HG02840 (cell line): ENCODE measurements at regions not wholly inside any gene's neighbourhood (a gene's known extent, or its start where the extent isn't known, plus 50 kb on each side); places are given as distances from the start of the nearest gene placed in this dataset.

Experiments
- ATAC-seq: cut with Tn5 transposase; IDR thresholded peaks from one replicate; pipeline ENCODE4 v1.9.1; 2021; ENCODE audit warnings: mild to moderate bottlenecking, moderate library complexity, moderate number of reproducible peaks; ENCODE audit not compliant: unreplicated experiment, low FRiP score

DNA sequence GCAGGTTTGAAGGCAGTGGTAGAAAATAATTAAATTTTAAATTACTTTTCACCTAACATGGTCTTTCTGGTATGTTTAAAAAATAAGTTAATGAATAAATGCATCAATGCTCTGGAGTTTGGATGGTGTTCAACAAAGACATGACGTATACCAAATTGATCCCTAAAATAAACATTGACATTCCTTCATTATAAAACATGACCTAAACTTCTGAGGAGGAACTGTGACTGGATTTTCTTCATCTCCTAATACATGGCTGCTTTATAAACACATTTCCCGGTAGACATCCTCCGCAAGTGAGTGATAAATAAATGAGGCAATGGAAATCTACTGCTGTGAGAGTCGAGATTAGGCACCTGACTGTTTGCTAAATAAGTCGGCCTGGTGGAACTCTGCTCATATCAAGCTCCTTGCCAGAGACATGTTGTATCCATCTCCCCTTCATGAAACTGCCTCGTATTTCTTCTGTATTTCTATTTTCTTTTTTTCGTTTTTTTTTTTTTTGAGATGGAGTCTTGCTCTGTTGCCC is 362.3 kb downstream of the RNF144A start:
- ATAC-seq = no peak

DNA sequence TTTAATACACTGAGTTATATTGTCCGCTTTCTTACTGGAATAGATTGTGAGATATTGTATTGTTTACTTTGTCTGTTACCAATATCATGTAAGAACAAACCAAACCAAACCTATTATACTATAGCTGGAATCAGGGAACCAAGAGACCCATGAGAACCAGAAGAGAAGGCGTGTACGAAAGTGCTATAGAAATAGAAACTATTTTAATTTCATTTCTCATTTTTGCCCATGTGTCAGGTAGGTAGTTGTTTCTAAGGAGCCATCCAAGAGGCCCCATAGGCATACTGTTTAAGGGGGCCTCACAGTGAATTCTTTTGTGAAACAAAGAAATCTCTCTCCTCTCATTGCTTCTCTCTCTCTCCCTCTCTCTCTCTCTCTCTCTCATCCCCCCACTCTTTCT is 363.6 kb downstream of the RNF144A start:
- ATAC-seq = no peak

DNA sequence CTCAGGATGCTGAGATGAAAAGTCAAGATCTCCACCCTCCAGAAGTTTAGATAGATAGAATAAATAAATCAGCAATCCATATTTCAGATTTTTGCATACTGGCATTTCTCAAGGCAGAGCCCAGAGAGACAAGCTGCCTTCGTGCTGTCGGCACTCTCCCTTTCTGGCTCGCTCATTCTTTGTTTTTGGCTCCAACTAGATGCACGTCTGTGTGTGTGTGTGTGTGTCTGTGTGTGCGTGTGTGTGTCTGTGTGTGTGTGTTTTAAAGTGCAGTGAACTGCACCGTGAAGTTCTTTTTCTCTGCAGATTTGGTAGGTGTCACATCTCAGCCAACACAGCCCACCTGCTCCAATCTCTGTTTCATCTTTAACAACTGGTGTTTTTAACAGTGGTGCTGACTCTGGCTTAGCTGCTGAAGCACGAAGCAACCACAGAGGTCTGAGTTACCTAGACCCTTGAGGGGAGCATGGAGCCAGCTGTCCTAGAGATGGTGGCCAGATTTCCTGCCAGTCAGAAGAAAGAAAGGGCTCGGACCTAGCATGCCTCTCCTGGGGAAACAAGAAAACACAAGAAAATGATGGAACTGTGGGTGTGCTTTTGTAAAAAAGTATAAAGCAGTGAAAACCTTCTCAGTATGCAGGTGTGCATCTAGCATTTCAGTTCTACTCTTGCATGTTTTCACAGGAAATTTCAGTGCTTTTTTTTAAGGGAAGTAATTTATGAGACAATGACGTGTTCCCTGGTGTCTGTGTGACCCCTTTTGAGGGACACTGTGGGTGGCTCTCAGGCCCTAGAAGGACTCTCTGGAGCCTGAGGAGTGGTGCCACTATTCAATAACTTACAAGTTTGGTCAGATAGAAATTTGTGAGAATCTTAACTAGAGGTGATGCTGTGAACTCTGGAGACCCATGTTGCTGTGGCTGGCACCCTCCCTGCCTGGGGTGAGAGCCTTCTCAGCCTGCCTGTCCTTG is 364.3 kb downstream of the RNF144A start:
- ATAC-seq = no peak

DNA sequence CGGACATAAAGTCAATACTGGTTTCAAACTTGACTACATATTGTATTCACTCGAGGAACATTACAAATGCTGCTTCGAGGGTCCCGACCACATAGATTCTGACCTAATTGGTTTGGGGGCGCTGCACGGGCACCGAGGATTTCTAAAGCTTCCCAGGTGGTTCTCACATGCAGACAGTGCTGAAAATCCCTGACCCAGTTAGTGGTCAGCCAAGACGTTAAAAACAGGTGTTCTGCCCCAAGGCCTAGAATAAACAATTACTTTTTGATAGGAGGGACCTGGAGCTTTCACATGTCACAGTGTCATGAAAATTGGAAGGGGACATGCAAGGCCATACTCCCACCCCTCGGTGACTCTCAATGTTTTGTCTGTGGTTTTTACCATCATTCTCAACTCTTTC is 368.9 kb downstream of the RNF144A start:
- no peak for ATAC-seq

DNA sequence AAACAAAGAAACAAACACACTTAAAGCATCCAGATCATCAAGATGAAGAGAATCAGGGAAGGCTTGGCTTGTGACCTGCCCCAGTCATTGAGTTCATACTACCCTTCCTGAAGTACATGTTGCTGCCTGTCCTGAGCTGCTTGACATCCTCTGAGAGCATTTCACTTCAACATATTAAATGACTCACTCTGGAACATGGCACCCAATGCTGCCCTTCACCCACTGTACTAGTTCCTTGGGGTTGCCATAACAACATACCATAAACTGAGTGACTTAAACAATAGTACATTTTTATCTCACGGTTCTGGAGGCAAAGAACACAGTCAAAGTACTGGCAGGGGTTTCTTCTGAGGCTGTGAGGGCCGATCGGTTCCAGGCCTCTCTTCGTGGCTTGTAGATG is 371.3 kb downstream of the RNF144A start:
- ATAC-seq = no peak

DNA sequence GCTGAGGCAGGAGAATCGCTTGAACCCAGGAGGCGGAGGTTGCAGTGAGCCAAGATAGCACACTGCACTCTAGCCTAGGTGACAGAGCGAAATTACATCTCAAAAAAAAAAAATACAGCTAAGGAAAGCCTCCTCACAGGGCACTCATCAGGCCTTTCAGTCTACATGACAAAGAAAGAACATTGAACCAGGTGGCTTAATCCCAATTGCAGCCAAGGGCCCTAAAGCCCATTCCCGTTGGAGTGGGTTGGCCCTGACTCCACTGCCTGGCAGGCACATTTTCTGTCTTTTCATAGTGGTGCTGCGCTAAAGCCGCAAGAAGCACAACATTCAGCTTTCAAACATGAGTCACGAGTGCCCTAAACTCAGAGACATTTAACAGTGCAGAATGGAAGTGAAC is 372.5 kb downstream of the RNF144A start:
- ATAC-seq = no peak

DNA sequence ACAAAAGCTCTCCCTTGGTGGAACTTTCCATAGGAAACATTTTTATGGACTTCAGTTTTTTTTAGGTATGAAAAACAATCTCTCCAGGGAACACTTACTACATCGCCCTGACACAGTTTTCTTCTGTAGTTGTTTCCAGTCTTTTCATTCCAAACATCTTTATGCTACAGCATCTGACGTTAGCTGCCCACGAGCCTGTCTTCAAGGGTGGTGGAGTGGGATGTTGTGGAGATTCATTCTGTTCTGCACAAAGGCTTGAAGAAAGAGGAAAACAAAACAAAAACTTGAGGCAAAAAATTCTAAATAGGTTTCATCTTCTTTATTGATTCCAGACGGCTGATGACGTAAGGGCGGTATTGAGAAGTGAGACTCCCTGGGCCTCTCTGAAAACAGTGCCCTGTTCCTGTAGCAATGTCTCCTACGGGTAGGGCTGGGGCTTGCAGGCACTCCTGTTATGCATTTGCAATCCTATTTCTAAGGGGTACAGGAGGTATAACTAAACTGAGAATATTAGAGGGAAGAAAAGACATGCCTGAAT is 375.0 kb downstream of the RNF144A start:
- no peak for ATAC-seq

DNA sequence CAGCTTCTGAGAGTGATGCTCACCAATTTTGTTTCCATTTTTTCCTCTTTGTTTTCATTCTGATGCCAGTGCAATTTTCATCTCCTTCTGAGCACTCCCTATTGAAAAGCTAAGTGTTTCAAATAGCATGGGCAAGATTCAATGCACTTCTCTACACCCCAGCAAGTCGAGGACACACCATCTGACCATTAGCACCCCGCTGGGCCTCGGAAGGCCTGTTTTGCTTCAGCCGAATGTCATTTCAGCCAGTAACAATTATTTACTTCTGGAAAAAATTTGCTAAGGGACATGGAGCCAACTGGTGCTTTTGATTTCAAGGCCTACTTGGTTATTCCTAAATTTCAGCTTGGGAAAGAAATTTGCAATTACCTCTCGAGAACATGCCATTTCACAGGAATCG is 392.4 kb downstream of the RNF144A start:
- ATAC-seq = no peak

DNA sequence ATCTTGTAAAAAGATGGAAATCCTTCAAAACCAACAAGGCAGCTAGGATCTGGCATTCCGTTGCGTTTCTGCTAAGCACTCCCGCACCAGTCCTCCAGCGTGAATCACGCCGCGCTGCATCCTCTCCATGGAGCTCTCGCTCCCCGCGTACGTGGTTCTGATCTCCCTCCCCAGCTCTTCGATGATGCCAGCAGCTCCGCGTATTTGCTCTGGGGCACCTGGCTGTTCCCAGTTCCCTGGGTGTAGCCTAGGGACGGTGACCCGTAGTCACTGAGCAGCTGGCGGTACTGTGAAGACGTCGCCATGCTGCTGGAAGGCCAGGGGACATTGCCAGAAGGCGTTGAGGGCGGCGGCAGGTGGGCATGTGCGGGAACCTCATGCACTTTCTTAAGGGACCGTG is 407.5 kb downstream of the RNF144A start:
- ATAC-seq = no peak

DNA sequence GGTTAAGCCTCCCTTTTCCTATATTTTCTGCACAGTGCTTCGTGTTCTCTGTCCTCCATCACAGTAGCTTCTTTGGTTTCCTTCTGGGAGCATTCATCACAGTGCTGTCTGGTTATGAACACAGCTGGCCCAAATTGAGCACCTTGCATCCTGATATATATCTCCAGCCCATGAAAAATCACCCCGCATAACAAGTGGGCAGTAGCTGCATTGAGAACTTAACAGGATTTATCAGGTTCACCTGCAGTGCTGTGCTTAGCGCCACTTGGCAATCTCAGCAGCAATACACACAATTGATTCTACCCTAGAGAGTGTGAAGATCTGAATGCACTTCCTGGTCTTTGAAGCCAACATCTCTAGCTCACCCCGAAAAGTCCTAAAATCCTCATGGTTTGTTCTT is 408.0 kb downstream of the RNF144A start:
- ATAC-seq = no peak

DNA sequence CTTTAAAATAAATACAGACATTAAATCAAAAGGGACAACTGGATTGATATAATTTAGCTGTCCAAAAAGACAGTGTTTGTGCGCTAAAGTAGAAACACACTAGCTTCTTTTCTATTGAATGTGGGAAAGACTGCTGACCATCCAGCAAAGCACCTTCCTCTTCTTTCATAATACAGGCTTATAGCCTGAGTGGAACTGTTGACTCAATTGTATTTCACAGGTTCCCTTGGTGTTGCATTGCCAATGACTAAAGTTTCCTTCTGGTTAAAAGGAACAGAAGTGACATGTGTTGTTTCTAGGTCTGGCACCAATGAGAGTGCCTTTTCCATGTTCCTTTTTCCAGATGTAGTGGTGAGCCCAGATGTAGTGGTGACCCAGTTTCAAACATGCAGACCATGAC is 412.3 kb downstream of the RNF144A start:
- ATAC-seq = no peak

DNA sequence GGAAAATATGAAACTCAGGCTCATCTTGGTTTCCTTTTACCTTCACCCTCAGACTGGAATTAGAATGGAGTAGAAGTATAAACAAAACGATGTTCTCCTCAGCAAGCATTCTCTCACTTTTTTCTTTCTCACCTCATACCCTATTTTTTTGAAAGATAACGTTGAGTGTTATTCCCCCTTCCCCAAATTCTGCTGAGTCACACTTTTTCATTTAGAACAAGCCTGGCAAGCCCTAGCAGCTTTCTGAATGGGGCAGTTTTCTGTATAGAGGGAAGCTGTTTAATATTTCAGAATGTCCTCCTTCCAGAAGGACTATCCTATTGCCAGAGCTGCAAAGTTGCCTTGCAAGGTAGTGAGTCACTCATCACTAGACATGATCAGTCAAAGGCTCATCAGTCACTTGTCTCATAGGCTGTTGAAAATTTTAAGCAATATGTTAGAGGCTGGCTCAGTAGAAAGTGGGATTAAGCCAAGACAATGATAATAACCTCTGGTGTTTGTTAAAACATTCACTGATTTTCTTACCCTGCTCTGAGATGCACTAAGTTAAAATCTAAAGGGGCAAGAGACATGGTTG is 416.1 kb downstream of the RNF144A start:
- ATAC-seq = no peak

DNA sequence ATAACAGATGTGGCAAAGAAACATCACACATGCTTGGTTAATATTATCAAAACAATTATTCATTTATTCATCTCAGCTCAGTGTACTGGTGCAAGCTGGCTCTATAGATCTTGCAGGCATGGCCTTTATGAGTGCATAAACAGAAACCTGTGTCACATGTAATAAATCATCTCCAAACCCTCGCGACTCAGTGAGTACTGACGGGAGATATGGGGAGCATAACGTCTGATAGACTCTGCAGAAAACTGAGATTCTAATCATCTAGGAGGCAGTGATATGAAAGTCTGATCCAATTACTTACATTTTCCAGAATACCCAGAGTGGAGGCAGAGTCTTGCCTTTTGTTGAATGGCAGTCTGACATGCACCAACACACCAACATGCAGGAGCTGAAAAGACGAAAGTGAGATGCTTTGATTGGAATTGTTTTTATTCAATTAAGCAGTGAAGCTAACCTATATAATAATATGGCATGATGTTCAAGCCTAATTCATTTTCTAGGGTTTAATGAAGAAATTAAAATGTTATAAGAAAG is 416.8 kb downstream of the RNF144A start:
- ATAC-seq = no peak

DNA sequence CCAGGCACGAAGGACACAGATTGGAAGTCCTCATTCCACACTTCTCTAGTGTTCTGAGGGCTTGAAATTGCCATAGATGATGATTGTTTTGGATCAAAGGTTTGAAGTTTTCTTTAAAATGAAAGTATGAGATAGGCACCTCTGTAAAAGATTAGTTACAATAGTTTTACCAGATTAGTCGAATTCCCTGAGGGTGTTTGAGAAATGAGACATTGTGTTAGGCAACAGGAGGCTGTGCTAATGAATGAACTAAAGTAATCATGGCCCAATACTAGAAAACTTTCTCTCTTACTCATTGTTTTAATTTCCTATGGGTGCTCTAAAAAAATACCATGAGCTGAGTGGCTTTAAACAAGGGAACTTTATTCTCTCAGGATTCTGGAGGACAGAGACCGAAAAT is 421.7 kb downstream of the RNF144A start:
- ATAC-seq = no peak

DNA sequence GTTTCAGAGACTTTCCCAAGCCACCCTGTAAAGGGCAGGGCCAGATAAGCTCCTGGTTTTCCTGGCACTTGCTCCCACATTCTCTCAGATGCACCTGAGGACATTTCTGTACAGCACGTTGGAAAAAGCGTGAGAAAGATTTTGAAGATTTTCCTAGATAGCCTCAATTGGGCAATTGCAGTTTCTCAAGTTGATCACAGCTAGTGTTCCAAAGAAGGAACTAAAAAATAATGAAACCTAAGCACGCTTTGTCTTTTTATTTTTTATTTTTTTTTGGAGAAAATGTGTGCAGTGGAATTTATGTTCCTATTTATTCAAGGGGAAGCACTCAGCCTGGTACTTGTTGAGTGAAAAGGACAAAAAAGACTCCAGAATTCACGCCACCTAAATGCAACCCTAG is 429.1 kb downstream of the RNF144A start:
- ATAC-seq = no peak

DNA sequence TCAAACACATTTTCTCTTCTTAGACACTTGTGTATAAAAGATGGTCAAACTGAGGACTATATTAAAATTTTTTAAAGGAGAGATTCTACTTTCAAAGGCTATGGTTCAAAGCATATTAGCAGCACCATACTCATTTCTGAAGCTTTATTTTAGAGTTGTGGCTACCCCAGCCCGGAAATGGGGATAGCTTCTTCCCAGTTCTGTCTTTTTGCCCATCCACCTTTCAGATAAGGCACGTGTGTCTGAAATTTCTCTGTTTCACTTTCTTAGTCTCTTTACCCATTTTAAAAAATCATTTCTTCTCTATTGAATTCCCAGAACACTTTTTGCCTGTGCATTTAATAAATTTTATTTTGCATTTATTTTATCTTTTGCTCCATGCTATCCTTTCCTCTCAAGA is 431.5 kb downstream of the RNF144A start:
- ATAC-seq = no peak

DNA sequence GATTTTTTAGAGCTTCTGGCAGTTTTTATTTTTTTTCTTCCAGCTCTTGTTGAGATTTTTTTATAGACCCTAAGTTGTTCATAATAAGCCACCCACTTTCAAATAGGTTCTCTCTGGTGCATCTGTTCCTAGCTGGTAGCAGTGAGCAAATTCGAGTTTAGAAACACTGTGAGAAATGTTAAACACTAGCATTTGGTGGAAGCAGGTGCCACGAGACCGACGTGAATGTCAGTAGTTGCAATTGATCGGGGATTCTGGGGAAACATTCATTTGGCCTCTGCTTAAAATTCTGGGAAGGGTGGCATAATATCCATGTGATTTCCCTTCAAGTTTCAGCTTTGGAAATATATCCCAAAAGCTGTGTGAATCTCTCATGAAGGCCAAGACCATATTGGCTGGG is 435.0 kb downstream of the RNF144A start:
- no peak for ATAC-seq

DNA sequence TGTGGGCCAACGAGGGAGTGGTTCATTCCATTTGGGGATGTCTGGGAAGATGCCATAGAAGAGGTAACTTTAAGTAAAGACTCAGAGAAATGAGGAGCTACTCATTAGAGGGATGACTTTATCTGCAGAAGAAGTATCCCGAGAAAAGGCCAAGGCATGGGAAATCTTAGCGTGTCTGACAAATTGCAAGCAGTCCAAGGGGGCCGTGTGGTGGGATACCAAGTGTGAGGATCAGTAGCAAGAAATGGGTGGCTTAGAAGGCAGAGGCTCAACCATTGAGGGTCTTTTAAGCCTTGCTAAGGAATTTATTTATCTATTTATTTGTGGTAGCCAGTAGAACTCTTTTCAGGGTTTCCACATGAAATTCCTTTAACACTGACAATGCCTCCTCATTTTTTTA is 436.4 kb downstream of the RNF144A start:
- no peak for ATAC-seq

DNA sequence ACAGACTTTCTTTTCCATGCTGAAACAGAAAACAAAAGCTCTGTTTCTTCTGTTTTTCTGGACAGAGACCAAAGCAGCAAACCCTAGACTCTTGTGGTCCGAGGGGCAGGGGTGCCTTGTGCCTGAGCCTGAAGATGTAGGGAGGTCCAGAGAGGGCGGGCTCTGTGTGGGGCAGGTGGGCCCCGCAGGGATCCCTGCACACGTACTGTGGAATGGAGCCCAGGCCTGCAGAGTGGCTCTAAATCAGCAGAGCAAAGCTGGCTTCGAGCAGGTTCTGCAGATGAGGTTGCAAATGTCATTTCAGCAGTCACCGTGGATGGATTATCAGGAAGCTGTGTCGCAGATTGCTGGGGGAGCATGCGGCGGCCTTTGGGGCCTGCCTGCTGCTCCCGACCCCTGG is 438.6 kb downstream of the RNF144A start:
- no peak for ATAC-seq

DNA sequence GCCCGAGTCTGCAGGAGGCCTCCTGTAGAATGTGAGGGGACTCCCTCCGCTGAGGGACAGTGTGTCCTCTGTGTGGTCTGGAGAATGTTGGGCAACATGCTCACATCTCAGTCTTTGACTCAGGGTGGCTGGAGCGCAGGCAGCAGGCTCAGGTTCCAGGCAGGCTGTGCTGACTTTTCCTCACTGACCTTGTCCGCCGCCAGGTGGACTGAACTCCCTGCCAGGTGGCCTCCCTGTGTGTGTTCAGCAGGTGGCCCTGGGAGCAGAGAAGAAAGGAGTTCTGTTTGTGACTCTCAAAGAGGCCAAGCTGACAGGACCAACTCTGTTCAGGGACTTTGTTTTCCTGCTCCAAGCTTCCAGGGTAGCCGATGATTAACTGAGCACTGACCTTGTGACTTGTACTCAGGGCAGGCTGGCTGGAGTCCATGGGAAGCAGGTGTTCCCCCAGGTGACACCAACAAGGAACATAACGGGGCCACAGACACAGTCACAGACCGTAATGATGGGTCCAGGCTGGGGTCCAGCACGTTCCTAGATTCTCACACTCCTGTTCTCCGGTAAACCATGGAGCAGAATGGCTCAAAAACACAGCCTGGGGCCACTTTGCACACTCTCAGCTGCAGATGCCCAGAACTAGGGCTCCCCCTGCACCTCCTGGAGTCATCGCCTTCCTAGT is 439.8 kb downstream of the RNF144A start:
- ATAC-seq = no peak

DNA sequence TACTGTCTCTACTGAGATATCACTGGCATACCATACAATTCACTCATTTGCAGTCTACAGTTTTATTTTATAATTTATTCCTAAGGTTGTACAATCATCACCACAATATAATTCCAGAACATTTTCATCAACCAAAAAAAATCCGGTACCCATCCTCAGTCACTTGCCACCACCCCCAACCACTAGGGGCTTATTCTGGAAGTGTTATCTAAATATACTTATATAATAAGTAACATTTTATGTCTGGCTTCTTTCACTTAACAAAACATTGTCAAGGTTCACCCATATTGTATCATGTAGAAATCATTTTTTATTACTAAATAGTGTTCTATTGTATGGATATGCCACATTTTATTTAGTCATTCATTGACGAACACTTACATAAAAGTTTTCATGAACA is 440.8 kb downstream of the RNF144A start:
- ATAC-seq = no peak
